Naive thymus-derived CD8-positive, alpha-beta T cell (primary cell): ENCODE measurements at regions not wholly inside any gene's neighbourhood (a gene's known extent, or its start where the extent isn't known, plus 50 kb on each side); places are given as distances from the start of the nearest gene placed in this dataset.
"Not testable (repeated sequence)": the region's sequence is repeated elsewhere in the genome, so short reads cannot be mapped to it uniquely, and the experiment has no call there.

Experiments
- ATAC-seq, 2 donors: fragments of 150-1000 bp; cut with Tn5 transposase in 1 of 2; sonication (Bioruptor Pico), chemical (Tn5 transposase) in 1 of 2; 1 replicate in 1 of 2; 2 replicates in 1 of 2; pipeline ENCODE4 v1.10.0; 2021; ENCODE audit warnings: mild to moderate bottlenecking in 2 of 2, moderate library complexity in 2 of 2
- POLR2A ChIA-PET: fragments of 350-600 bp; sonication (Branson Sonifier 250); formaldehyde crosslinking; loops from one replicate; lab custom pipeline; 2021; ENCODE audit warnings: antibody characterized with exemption; lab: Charles Lee
- DNase-seq, 10 donors: peaks; one replicate each; pipeline versions ENCODE4 v3.0.0 to v3.0.0-alpha.2; 2020 to 2022
- H3K27ac Mint-ChIP-seq, 10 donors: one replicate each; pipeline ENCODE4 v1.8.0; 2020 to 2022; ENCODE audit warnings: mild to moderate bottlenecking in 10 of 10, mixed read lengths in 10 of 10, moderate library complexity in 4 of 10, inconsistent platforms in 1 of 10
- H3K27me3 Mint-ChIP-seq, 5 donors: one replicate each; pipeline ENCODE4 v1.8.0; 2021 to 2022; ENCODE audit warnings: mixed read lengths in 5 of 5
- H3K36me3 Mint-ChIP-seq, 3 donors: one replicate each; pipeline ENCODE4 v1.8.0; 2020 to 2022; ENCODE audit warnings: mixed read lengths in 3 of 3, mild to moderate bottlenecking in 2 of 3, inconsistent platforms in 1 of 3
- H3K4me1 Mint-ChIP-seq, 4 donors: one replicate each; pipeline ENCODE4 v1.8.0; 2021 to 2022; ENCODE audit warnings: mixed read lengths in 4 of 4
- H3K4me3 Mint-ChIP-seq, 10 donors: one replicate each; pipeline ENCODE4 v1.8.0; 2020 to 2022; ENCODE audit warnings: mild to moderate bottlenecking in 10 of 10, mixed read lengths in 10 of 10, moderate library complexity in 6 of 10, inconsistent platforms in 1 of 10
- H3K9me3 Mint-ChIP-seq, 9 donors: one replicate each; pipeline ENCODE4 v1.8.0; 2020 to 2022; ENCODE audit warnings: mixed read lengths in 9 of 9, mild to moderate bottlenecking in 3 of 9, inconsistent platforms in 1 of 9, moderate library complexity in 1 of 9

GRCh38 chrX:45601052-45601451, 400.4 kb upstream of the DIPK2B start:
- DNase-seq, result no peak
- POLR2A ChIA-PET, result no interaction called here

GRCh38 chrX:45598861-45599260, 398.2 kb upstream of the DIPK2B start:
- POLR2A ChIA-PET, result no interaction called here
- Mint-ChIP-seq H3K4me1 (no peaks in the 10 kb centered on the region), H3K27me3 (peaks cover 0 to 7% (median 0%) of the 10 kb centered on the region in 5 donors), H3K36me3 (no peaks in the 10 kb centered on the region), H3K4me3 (no peak overlapping the region), H3K9me3 (no peaks in the 10 kb centered on the region), H3K27ac (no peak overlapping the region)
- DNase-seq, result no peak
- ATAC-seq, result no peak

More at GRCh38 chrX:45601052-45601451, 400.4 kb upstream of the DIPK2B start:
- Mint-ChIP-seq H3K27me3 (peaks cover 0 to 7% (median 0%) of the 10 kb centered on the region in 5 donors), H3K4me3 (no peak overlapping the region), H3K27ac (no peak overlapping the region), H3K36me3 (peaks cover 0 to 3% (median 2%) of the 10 kb centered on the region in 3 donors), H3K9me3 (peaks cover 0 to 6% (median 0%) of the 10 kb centered on the region in 9 donors), H3K4me1 (no peaks in the 10 kb centered on the region)
- no peak for ATAC-seq

- no peak for ATAC-seq
- no peaks in the 10 kb centered on the region for H3K36me3 Mint-ChIP-seq
- DNase-seq, result no peak
- no peaks in the 10 kb centered on the region for H3K9me3 Mint-ChIP-seq
- peaks cover 0 to 8% (median 0%) of the 10 kb centered on the region in 5 donors for H3K27me3 Mint-ChIP-seq
- POLR2A ChIA-PET, result no interaction called here
- H3K4me1 Mint-ChIP-seq, result no peaks in the 10 kb centered on the region
- no peak overlapping the region for H3K27ac Mint-ChIP-seq
- no peak overlapping the region for H3K4me3 Mint-ChIP-seq
Measured at GRCh38 chrX:45596188-45596808, 395.6 kb upstream of the DIPK2B start.

- H3K4me1 Mint-ChIP-seq, result no peaks in the 10 kb centered on the region
- H3K27me3 Mint-ChIP-seq, result peaks cover 0 to 5% (median 1%) of the 10 kb centered on the region in 5 donors
- POLR2A ChIA-PET, result no interaction called here
- no peak for ATAC-seq
- no peaks in the 10 kb centered on the region for H3K36me3 Mint-ChIP-seq
- H3K27ac Mint-ChIP-seq, result no peak overlapping the region
- no peak for DNase-seq
- H3K4me3 Mint-ChIP-seq, result no peak overlapping the region
- H3K9me3 Mint-ChIP-seq, result peaks cover 0 to 9% (median 0%) of the 10 kb centered on the region in 9 donors
Measured at GRCh38 chrX:45592101-45592500, 391.4 kb upstream of the DIPK2B start.

GRCh38 chrX:45591650-45592049, 391.0 kb upstream of the DIPK2B start:
- no peaks in the 10 kb centered on the region for H3K4me1 Mint-ChIP-seq

GRCh38 chrX:45584717-45585116, 384.0 kb upstream of the DIPK2B start:
- DNase-seq, result no peak
- Mint-ChIP-seq H3K27ac (no peak overlapping the region), H3K36me3 (peaks cover 0 to 14% (median 1%) of the 10 kb centered on the region in 3 donors), H3K4me3 (no peak overlapping the region), H3K4me1 (no peaks in the 10 kb centered on the region), H3K27me3 (peaks cover 0 to 2% (median 0%) of the 10 kb centered on the region in 5 donors), H3K9me3 (peaks cover 0 to 20% (median 10%) of the 10 kb centered on the region in 9 donors)
- POLR2A ChIA-PET, result no interaction called here
- no peak for ATAC-seq

More at GRCh38 chrX:45591650-45592049, 391.0 kb upstream of the DIPK2B start:
- POLR2A ChIA-PET, result no interaction called here
- Mint-ChIP-seq H3K4me3 (no peak overlapping the region), H3K27ac (no peak overlapping the region), H3K9me3 (peaks cover 0 to 9% (median 0%) of the 10 kb centered on the region in 9 donors), H3K36me3 (no peaks in the 10 kb centered on the region), H3K27me3 (peaks cover 0 to 5% (median 1%) of the 10 kb centered on the region in 5 donors)
- DNase-seq (no peak), ATAC-seq (no peak)

- H3K27me3 Mint-ChIP-seq, result peaks cover 0 to 4% (median 0%) of the 10 kb centered on the region in 5 donors
- H3K36me3 Mint-ChIP-seq, result peaks cover 2 to 27% (median 2%) of the 10 kb centered on the region in 3 donors
- no peak overlapping the region for H3K4me3 Mint-ChIP-seq
- POLR2A ChIA-PET, result no interaction called here
- DNase-seq (no peak), ATAC-seq (no peak)
- H3K27ac Mint-ChIP-seq, result no peak overlapping the region
- no peaks in the 10 kb centered on the region for H3K4me1 Mint-ChIP-seq
- H3K9me3 Mint-ChIP-seq, result peaks cover 0 to 27% (median 19%) of the 10 kb centered on the region in 9 donors
Measured at GRCh38 chrX:45577361-45577760, 376.7 kb upstream of the DIPK2B start.

- H3K4me1 Mint-ChIP-seq, result no peaks in the 10 kb centered on the region
- H3K9me3 Mint-ChIP-seq, result no peaks in the 10 kb centered on the region
- no peak for ATAC-seq
- H3K27me3 Mint-ChIP-seq, result no peaks in the 10 kb centered on the region
- POLR2A ChIA-PET, result no interaction called here
- H3K36me3 Mint-ChIP-seq, result no peaks in the 10 kb centered on the region
- DNase-seq, result no peak
- H3K27ac Mint-ChIP-seq, result no peak overlapping the region
- H3K4me3 Mint-ChIP-seq, result no peak overlapping the region
Measured at GRCh38 chrX:45571453-45571852, 370.8 kb upstream of the DIPK2B start.

GRCh38 chrX:45566456-45566855, 365.8 kb upstream of the DIPK2B start:
- Mint-ChIP-seq H3K27ac (no peak overlapping the region), H3K4me3 (no peak overlapping the region), H3K36me3 (no peaks in the 10 kb centered on the region), H3K9me3 (no peaks in the 10 kb centered on the region), H3K4me1 (no peaks in the 10 kb centered on the region), H3K27me3 (peaks cover 0 to 5% (median 0%) of the 10 kb centered on the region in 5 donors)
- POLR2A ChIA-PET, result no interaction called here
- ATAC-seq (no peak), DNase-seq (no peak)

GRCh38 chrX:45557387-45557786, 356.7 kb upstream of the DIPK2B start:
- Mint-ChIP-seq H3K4me3 (no peak overlapping the region), H3K36me3 (no peaks in the 10 kb centered on the region)
- POLR2A ChIA-PET, result no interaction called here

GRCh38 chrX:45554736-45555135, 354.1 kb upstream of the DIPK2B start:
- no peak overlapping the region for H3K4me3 Mint-ChIP-seq
- POLR2A ChIA-PET, result no interaction called here

More at GRCh38 chrX:45557387-45557786, 356.7 kb upstream of the DIPK2B start:
- DNase-seq (no peak), ATAC-seq (no peak)
- no peaks in the 10 kb centered on the region for H3K9me3 Mint-ChIP-seq
- H3K27me3 Mint-ChIP-seq, result peaks cover 0 to 11% (median 1%) of the 10 kb centered on the region in 5 donors
- no peak overlapping the region for H3K27ac Mint-ChIP-seq
- no peaks in the 10 kb centered on the region for H3K4me1 Mint-ChIP-seq

GRCh38 chrX:45553417-45553816, 352.7 kb upstream of the DIPK2B start:
- DNase-seq (no peak), ATAC-seq (no peak)
- Mint-ChIP-seq H3K27me3 (peaks cover 0 to 1% (median 0%) of the 10 kb centered on the region in 5 donors), H3K27ac (no peak overlapping the region), H3K4me1 (no peaks in the 10 kb centered on the region), H3K36me3 (no peaks in the 10 kb centered on the region), H3K4me3 (no peak overlapping the region), H3K9me3 (no peaks in the 10 kb centered on the region)
- POLR2A ChIA-PET, result no interaction called here

More at GRCh38 chrX:45554736-45555135, 354.1 kb upstream of the DIPK2B start:
- no peak for DNase-seq
- Mint-ChIP-seq H3K36me3 (no peaks in the 10 kb centered on the region), H3K4me1 (no peaks in the 10 kb centered on the region), H3K27me3 (peaks cover 0 to 1% (median 0%) of the 10 kb centered on the region in 5 donors), H3K27ac (no peak overlapping the region), H3K9me3 (no peaks in the 10 kb centered on the region)
- ATAC-seq, result no peak

GRCh38 chrX:45546697-45547096, 346.0 kb upstream of the DIPK2B start:
- H3K4me3 Mint-ChIP-seq, POLR2A ChIA-PET, H3K27ac Mint-ChIP-seq, ATAC-seq, DNase-seq, H3K36me3 Mint-ChIP-seq, H3K27me3 Mint-ChIP-seq, H3K4me1 Mint-ChIP-seq: not testable (repeated sequence)
- H3K9me3 Mint-ChIP-seq, result peaks cover 0 to 36% (median 1%) of the 10 kb centered on the region in 9 donors

GRCh38 chrX:45540181-45540580, 339.5 kb upstream of the DIPK2B start:
- POLR2A ChIA-PET, result no interaction called here

More at GRCh38 chrX:45540181-45540580, 339.5 kb upstream of the DIPK2B start:
- DNase-seq (no peak), ATAC-seq (no peak)
- Mint-ChIP-seq H3K27me3 (peaks cover 0 to 2% (median 0%) of the 10 kb centered on the region in 5 donors), H3K36me3 (no peaks in the 10 kb centered on the region), H3K4me3 (no peak overlapping the region), H3K27ac (no peak overlapping the region), H3K4me1 (no peaks in the 10 kb centered on the region), H3K9me3 (peaks cover 0 to 8% (median 2%) of the 10 kb centered on the region in 9 donors)
